GM23338 (cell line): ENCODE measurements at regions not wholly inside any gene's neighbourhood (a gene's known extent, or its start where the extent isn't known, plus 50 kb on each side); places are given as distances from the start of the nearest gene placed in this dataset.

Experiments used
- ATAC-seq: fragments of 200-7000 bp; cut with Tn5 transposase; 3 replicates; pipeline ENCODE4 v1.9.1; 2020
- DNase-seq: peaks from one replicate; pipeline ENCODE4 v3.0.0-alpha.2; 2015; ENCODE audit warnings: low spot score
- H2AFZ ChIP-seq: fragments of 200-600 bp; sonication (generic); 2 replicates; pipeline ENCODE4 v1.8.0; 2016; ENCODE audit warnings: antibody characterized with exemption, mild to moderate bottlenecking, moderate library complexity
- H3F3A ChIP-seq: fragments of 200-600 bp; sonication (generic); replicated peaks from 2 replicates; pipeline ENCODE4 v1.8.0; 2017; ENCODE audit warnings: antibody characterized with exemption, mixed run types, low read depth
- H3K27ac ChIP-seq: fragments of 200-600 bp; sonication (generic); 2 replicates; pipeline ENCODE4 v1.6.1; 2016; ENCODE audit warnings: low read depth
- H3K27me3 ChIP-seq: fragments of 200-600 bp; sonication (generic); 2 replicates; pipeline ENCODE4 v1.8.0; 2016; ENCODE audit warnings: mild to moderate bottlenecking, mixed run types, moderate library complexity; ENCODE audit not compliant: insufficient read depth
- H3K36me3 ChIP-seq: fragments of 200-600 bp; sonication (generic); 2 replicates; pipeline ENCODE4 v1.8.0; 2016; ENCODE audit warnings: mild to moderate bottlenecking; ENCODE audit not compliant: insufficient read depth
- H3K4me1 ChIP-seq: fragments of 200-600 bp; sonication (generic); 2 replicates; pipeline ENCODE4 v1.8.0; 2016; ENCODE audit warnings: mild to moderate bottlenecking, moderate library complexity; ENCODE audit not compliant: insufficient read depth
- H3K4me2 ChIP-seq: fragments of 200-600 bp; sonication (generic); 2 replicates; pipeline ENCODE4 v1.7.1; 2017; ENCODE audit warnings: mixed run types
- H3K4me3 ChIP-seq: fragments of 200-600 bp; sonication (generic); 2 replicates; pipeline ENCODE4 v1.6.1; 2016; ENCODE audit warnings: mixed run types
- H3K79me2 ChIP-seq: fragments of 200-600 bp; sonication (generic); replicated peaks from 2 replicates; pipeline ENCODE4 v1.8.0; 2017; ENCODE audit warnings: mild to moderate bottlenecking; ENCODE audit not compliant: insufficient read depth
- H3K9me2 ChIP-seq: fragments of 200-600 bp; sonication (generic); 2 replicates; pipeline ENCODE4 v1.8.0; 2017; ENCODE audit not compliant: insufficient read depth
- H4K20me1 ChIP-seq: fragments of 200-600 bp; sonication (generic); replicated peaks from 2 replicates; pipeline ENCODE4 v1.8.0; 2017; ENCODE audit warnings: mild to moderate bottlenecking; ENCODE audit not compliant: insufficient read depth
- H3K27ac Mint-ChIP-seq: 2 replicates; pipeline ENCODE4 v1.8.0; 2020; ENCODE audit warnings: inconsistent platforms, mild to moderate bottlenecking, moderate library complexity, mixed read lengths
- H3K27me3 Mint-ChIP-seq: 3 replicates; pipeline ENCODE4 v1.8.0; 2022; ENCODE audit warnings: low read depth, mild to moderate bottlenecking, moderate library complexity, mixed read lengths, inconsistent platforms; ENCODE audit not compliant: insufficient read depth, poor library complexity
- H3K36me3 Mint-ChIP-seq: 3 replicates; pipeline ENCODE4 v1.8.0; 2021; ENCODE audit warnings: low read depth, mild to moderate bottlenecking, inconsistent platforms, moderate library complexity, mixed read lengths
- H3K4me1 Mint-ChIP-seq: 3 replicates; pipeline ENCODE4 v1.8.0; 2020; ENCODE audit warnings: mild to moderate bottlenecking, inconsistent platforms, mixed read lengths
- H3K4me3 Mint-ChIP-seq: 3 replicates; pipeline ENCODE4 v1.8.0; 2021; ENCODE audit warnings: moderate library complexity, mild to moderate bottlenecking, inconsistent platforms, mixed read lengths
- H3K9me3 Mint-ChIP-seq: 3 replicates; pipeline ENCODE4 v1.8.0; 2020; ENCODE audit warnings: moderate library complexity, mild to moderate bottlenecking, inconsistent platforms, mixed read lengths
- CREB1 ChIP-seq: fragments of 250-450 bp; sonication (Bioruptor Pico); IDR thresholded peaks from 2 replicates; pipeline ENCODE4 v1.5.0; 2020; ENCODE audit warnings: low read depth, mild to moderate bottlenecking, moderate library complexity
- JUNB ChIP-seq: IDR thresholded peaks from one replicate; pipeline ENCODE4 v1.6.1; 2016; ENCODE audit warnings: antibody characterized with exemption; ENCODE audit not compliant: unreplicated experiment
- POLR2AphosphoS5 ChIP-seq: IDR thresholded peaks from 2 replicates; pipeline ENCODE4 v1.6.1; 2016; ENCODE audit warnings: antibody characterized with exemption, low read depth
- STAT1 ChIP-seq: IDR thresholded peaks from one replicate; pipeline ENCODE4 v1.6.1; 2016; ENCODE audit warnings: antibody characterized with exemption; ENCODE audit not compliant: unreplicated experiment
- ZNF331 ChIP-seq: fragments of 250-450 bp; sonication (Bioruptor Pico); IDR thresholded peaks from 2 replicates; pipeline ENCODE4 v1.5.0; 2020; ENCODE audit warnings: low read depth, mild to moderate bottlenecking, moderate library complexity
- TF ChIP-seq, protein P1 (sequence below): IDR thresholded peaks from 2 replicates; pipeline ENCODE4 v1.6.1; 2016; ENCODE audit warnings: antibody characterized with exemption

DNA sequence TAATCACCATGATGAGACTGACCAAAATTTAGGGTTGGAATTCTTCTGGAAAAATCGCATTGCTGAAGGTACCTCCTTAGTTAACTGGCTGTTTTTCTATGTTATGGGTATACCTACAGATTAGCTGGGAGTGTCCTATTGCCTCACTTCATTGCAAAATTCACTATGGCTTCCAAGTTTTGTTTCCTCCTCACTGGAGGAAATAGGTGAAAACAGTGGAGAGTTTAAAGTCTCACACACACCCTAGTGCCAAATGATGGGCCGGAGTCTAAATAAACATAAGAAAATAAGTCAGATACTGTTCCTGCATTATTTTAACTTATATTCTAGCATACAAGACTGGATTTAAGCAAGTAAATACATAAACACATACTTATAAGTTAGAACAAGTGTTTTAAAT is 98.2 kb downstream of the AHR start:
- Mint-ChIP-seq H3K4me3 (no peak overlapping the region), H3K27ac (no peak overlapping the region), H3K4me1 (no peaks in the 10 kb centered on the region), H3K9me3 (peaks cover 43% of the 10 kb centered on the region), H3K27me3 (no peaks in the 10 kb centered on the region), H3K36me3 (peaks cover 25% of the 10 kb centered on the region)
- no peak overlapping the region for H2AFZ ChIP-seq
- no peak overlapping the region for H3K4me2 ChIP-seq
- ATAC-seq: no peak
- H4K20me1 ChIP-seq: no peaks in the 10 kb centered on the region
- no peak for DNase-seq
- H3K36me3 ChIP-seq: no peaks in the 10 kb centered on the region; the same call in 1 of the 2 replicates
- TF ChIP-seq ZNF331: no peak
- no peak overlapping the region for H3K4me3 ChIP-seq
- peaks cover 11% of the 10 kb centered on the region; the same call in 1 of the 2 replicates for H3K9me2 ChIP-seq
- no peaks in the 10 kb centered on the region for H3K4me1 ChIP-seq
- no peak overlapping the region for H3K27ac ChIP-seq
- no peaks in the 10 kb centered on the region for H3F3A ChIP-seq
- H3K27me3 ChIP-seq: no peaks in the 10 kb centered on the region
- no peaks in the 10 kb centered on the region for H3K79me2 ChIP-seq

DNA sequence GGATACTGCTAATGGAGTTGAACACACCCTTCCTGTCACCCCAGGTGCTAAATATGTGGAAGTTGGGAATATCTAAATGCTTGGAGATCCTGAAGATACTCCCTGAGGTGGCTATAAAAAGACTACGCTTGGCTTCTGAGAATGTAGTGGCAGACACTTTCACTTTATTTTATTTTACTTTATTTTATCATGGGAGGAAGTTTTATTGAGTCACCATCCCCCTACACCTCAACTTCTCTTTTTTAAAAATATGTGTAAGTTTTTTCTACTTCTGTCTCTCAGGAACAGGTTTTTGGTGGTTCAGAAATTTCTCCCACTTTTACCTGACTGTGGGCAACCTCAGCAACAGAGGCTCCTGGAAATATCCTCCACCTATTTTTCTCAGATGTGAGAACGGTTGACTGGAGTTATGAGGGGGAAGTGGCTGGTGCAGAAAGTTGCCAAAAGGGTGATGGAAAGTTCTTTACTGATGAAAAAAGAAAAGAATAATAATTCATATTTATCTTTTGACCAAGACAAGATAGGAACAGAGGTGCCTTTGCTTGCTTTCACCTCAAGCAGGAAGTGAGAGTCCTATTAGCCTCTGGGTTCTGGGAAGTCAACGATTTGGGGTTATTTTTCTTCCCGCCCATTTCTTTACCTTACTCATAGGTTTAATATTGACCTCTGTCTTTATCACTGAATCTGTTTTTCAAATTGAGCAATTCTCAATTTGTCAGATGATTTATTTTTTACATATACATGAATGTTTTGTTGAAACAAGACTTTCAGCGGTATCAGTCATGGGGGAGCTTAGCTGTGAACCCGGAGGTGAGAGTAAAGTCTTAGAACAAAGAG is 103.6 kb downstream of the AHR start:
- Histone ChIP-seq H3K27me3 (no peaks in the 10 kb centered on the region), H3K9me2 (peaks cover 9% of the 10 kb centered on the region; the same call in 1 of the 2 replicates), H3K79me2 (no peaks in the 10 kb centered on the region), H3K27ac (no peak overlapping the region), H3F3A (no peaks in the 10 kb centered on the region), H3K4me3 (no peak overlapping the region), H3K4me2 (no peak overlapping the region), H4K20me1 (no peaks in the 10 kb centered on the region), H3K4me1 (no peaks in the 10 kb centered on the region), H3K36me3 (no peaks in the 10 kb centered on the region), H2AFZ (no peak overlapping the region)
- Mint-ChIP-seq H3K27ac (no peak overlapping the region), H3K36me3 (no peaks in the 10 kb centered on the region), H3K4me1 (no peaks in the 10 kb centered on the region), H3K9me3 (peaks cover 2% of the 10 kb centered on the region; the same call in 2 of the 3 replicates), H3K4me3 (no peak overlapping the region), H3K27me3 (no peaks in the 10 kb centered on the region)
- ATAC-seq: no peak
- DNase-seq: no peak
- TF ChIP-seq JUNB (no peak), ZNF331 (no peak)
- TF ChIP-seq, protein P1, sequence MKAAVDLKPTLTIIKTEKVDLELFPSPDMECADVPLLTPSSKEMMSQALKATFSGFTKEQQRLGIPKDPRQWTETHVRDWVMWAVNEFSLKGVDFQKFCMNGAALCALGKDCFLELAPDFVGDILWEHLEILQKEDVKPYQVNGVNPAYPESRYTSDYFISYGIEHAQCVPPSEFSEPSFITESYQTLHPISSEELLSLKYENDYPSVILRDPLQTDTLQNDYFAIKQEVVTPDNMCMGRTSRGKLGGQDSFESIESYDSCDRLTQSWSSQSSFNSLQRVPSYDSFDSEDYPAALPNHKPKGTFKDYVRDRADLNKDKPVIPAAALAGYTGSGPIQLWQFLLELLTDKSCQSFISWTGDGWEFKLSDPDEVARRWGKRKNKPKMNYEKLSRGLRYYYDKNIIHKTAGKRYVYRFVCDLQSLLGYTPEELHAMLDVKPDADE: no peak

DNA sequence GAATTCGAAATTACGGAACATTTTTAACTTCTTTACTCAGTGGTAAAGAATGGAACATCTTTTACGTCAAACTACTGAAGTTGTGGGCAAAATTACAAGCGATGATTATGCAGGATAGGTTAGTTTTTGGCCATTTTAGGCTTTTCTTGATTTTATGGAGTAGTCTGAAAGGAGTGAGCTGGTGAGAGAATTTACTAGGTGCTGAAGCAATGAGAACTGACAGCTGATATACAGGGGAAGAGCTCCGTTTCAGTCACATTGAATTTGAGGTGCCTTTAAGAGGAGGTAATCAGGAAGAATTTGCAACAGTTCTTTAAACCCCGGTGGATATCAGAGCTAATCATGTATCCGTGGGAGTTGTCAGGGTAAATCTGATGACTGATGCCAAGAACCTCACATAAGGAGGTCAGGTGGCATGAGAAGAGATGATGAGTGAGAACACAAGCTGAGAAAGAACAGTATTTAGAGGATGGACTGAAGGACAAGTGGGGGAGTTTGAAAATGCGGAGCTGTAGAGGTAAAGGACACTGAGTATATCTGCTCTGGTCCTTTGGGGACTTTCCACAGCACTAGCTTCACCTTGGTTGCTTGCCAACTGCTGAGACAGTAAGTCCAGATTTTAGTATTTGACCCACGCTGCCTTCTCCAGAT is 104.3 kb downstream of the AHR start:
- Mint-ChIP-seq H3K9me3 (no peaks in the 10 kb centered on the region; the same call in 2 of the 3 replicates), H3K4me3 (no peak overlapping the region), H3K27me3 (no peaks in the 10 kb centered on the region), H3K36me3 (no peaks in the 10 kb centered on the region), H3K4me1 (no peaks in the 10 kb centered on the region), H3K27ac (no peak overlapping the region)
- Histone ChIP-seq H3K4me3 (no peak overlapping the region), H3F3A (no peaks in the 10 kb centered on the region), H4K20me1 (no peaks in the 10 kb centered on the region), H3K27ac (no peak overlapping the region), H3K36me3 (no peaks in the 10 kb centered on the region), H3K27me3 (no peaks in the 10 kb centered on the region), H3K9me2 (peaks cover 9% of the 10 kb centered on the region; the same call in 1 of the 2 replicates), H2AFZ (peak overlapping the region; percentile 52; the same call in 1 of the 2 replicates), H3K4me2 (no peak overlapping the region), H3K79me2 (no peaks in the 10 kb centered on the region), H3K4me1 (no peaks in the 10 kb centered on the region)
- TF ChIP-seq CREB1 (CRISPR knock-in tag): no peak
- TF ChIP-seq POLR2AphosphoS5: no peak
- no peak for TF ChIP-seq STAT1
- ATAC-seq (no peak), DNase-seq (no peak)
